Naive thymus-derived CD4-positive, alpha-beta T cell (primary cell): ENCODE measurements at regions not wholly inside any gene's neighbourhood (a gene's known extent, or its start where the extent isn't known, plus 50 kb on each side); places are given as distances from the start of the nearest gene placed in this dataset.
A peak's percentile ranks its signal among the peaks of the same experiment; 100 is the strongest.
"Not testable (repeated sequence)": the region's sequence is repeated elsewhere in the genome, so short reads cannot be mapped to it uniquely, and the experiment has no call there.

Experiments
- ATAC-seq: fragments of 150-1000 bp; cut with Tn5 transposase; 2 replicates; pipeline ENCODE4 v1.10.0; 2021; ENCODE audit warnings: mild to moderate bottlenecking, moderate library complexity
- CTCF ChIA-PET: fragments of 350-600 bp; sonication (Branson Sonifier 250); formaldehyde crosslinking; loops from one replicate; lab custom pipeline; 2021; ENCODE audit warnings: antibody characterized with exemption; lab: Charles Lee
- POLR2A ChIA-PET: fragments of 350-600 bp; sonication (Branson Sonifier 250); formaldehyde crosslinking; loops from one replicate; lab custom pipeline; 2021; ENCODE audit warnings: antibody characterized with exemption, inconsistent platforms; lab: Charles Lee
- DNase-seq, 9 donors: peaks; one replicate each; pipeline versions ENCODE4 v3.0.0 to v3.0.0-alpha.2; 2020 to 2022; ENCODE audit warnings: mixed read lengths in 1 of 9
- H3K27ac ChIP-seq: one replicate; pipeline ENCODE4 v1.7.0; 2013; ENCODE audit warnings: mild to moderate bottlenecking, low read depth, low read length, moderate library complexity
- H3K27me3 ChIP-seq, 2 donors: one replicate each; pipeline ENCODE4 v1.7.0; 2013; ENCODE audit warnings: low read length in 2 of 2, mild to moderate bottlenecking in 2 of 2, moderate library complexity in 2 of 2; ENCODE audit not compliant: control insufficient read depth in 2 of 2, insufficient read depth in 2 of 2
- H3K36me3 ChIP-seq, 3 experiments: 1 replicate in 2 of 3; 2 replicates in 1 of 3; pipeline ENCODE4 v1.7.0; 2013; ENCODE audit warnings: low read length in 3 of 3, mild to moderate bottlenecking in 3 of 3, moderate library complexity in 1 of 3; ENCODE audit not compliant: insufficient read depth in 3 of 3, control insufficient read depth in 2 of 3
- H3K4me1 ChIP-seq, 2 donors: one replicate each; pipeline ENCODE4 v1.7.0; 2013; ENCODE audit warnings: low read length in 2 of 2, mild to moderate bottlenecking in 2 of 2, moderate library complexity in 1 of 2; ENCODE audit not compliant: control insufficient read depth in 2 of 2, insufficient read depth in 2 of 2
- H3K4me3 ChIP-seq: 2 replicates; pipeline ENCODE4 v1.7.0; 2013; ENCODE audit warnings: mild to moderate bottlenecking, low read length
- H3K9me3 ChIP-seq, 3 experiments: 1 replicate in 2 of 3; 2 replicates in 1 of 3; pipeline ENCODE4 v1.7.0; 2013; ENCODE audit warnings: low read length in 3 of 3; ENCODE audit not compliant: control insufficient read depth in 2 of 3
- H3K27ac Mint-ChIP-seq, 9 donors: one replicate each; pipeline ENCODE4 v1.8.0; 2020 to 2022; ENCODE audit warnings: mixed read lengths in 9 of 9, mild to moderate bottlenecking in 8 of 9, moderate library complexity in 5 of 9, inconsistent platforms in 2 of 9
- H3K27me3 Mint-ChIP-seq, 5 donors: one replicate each; pipeline ENCODE4 v1.8.0; 2021 to 2022; ENCODE audit warnings: mixed read lengths in 5 of 5, mild to moderate bottlenecking in 1 of 5
- H3K36me3 Mint-ChIP-seq, 5 donors: one replicate each; pipeline ENCODE4 v1.8.0; 2020 to 2022; ENCODE audit warnings: mixed read lengths in 5 of 5, mild to moderate bottlenecking in 3 of 5, inconsistent platforms in 1 of 5
- H3K4me1 Mint-ChIP-seq, 7 donors: one replicate each; pipeline ENCODE4 v1.8.0; 2020 to 2022; ENCODE audit warnings: mixed read lengths in 7 of 7, mild to moderate bottlenecking in 3 of 7, inconsistent platforms in 1 of 7
- H3K4me3 Mint-ChIP-seq, 10 donors: one replicate each; pipeline ENCODE4 v1.8.0; 2020 to 2022; ENCODE audit warnings: mild to moderate bottlenecking in 10 of 10, mixed read lengths in 10 of 10, moderate library complexity in 6 of 10, inconsistent platforms in 2 of 10
- H3K9me3 Mint-ChIP-seq, 11 donors: one replicate each; pipeline ENCODE4 v1.8.0; 2020 to 2022; ENCODE audit warnings: mixed read lengths in 11 of 11, mild to moderate bottlenecking in 4 of 11, inconsistent platforms in 1 of 11, moderate library complexity in 1 of 11
- intact Hi-C, 2 donors: fragments of 100-400 bp; cut with micrococcal nuclease; formaldehyde crosslinking; loops; one replicate each; pipeline ENCODE4 v1.15.1; 2023

DNA sequence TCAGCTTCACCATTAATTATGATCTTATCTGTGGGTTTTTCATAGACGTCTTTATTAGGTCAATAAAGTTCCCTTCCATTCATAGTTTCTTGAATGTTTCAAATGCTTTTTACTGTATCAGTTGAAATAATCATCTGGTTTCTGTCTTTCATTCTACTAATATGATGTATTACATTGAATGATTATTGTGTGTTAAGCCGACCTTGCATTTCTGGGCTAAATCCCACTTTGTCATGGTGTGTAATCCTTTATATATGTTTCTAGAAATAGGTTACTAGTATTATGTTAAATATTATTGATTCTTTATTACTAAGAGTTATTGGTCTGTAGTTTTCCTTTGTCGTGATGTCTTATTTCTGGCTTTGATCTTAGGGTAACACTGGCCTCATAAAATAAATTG is 134.9 kb downstream of the FASLG start:
- no peaks in the 10 kb centered on the region for H3K9me3 Mint-ChIP-seq
- H3K4me3 Mint-ChIP-seq = no peak overlapping the region
- Histone ChIP-seq H3K36me3 (no peaks in the 10 kb centered on the region), H3K4me1 (no peaks in the 10 kb centered on the region), H3K27me3 (no peaks in the 10 kb centered on the region), H3K27ac (no peak overlapping the region), H3K9me3 (no peaks in the 10 kb centered on the region), H3K4me3 (no peak overlapping the region)
- POLR2A ChIA-PET = no interaction called here
- intact Hi-C loops = no loop called here
- H3K27ac Mint-ChIP-seq = no peak overlapping the region
- CTCF ChIA-PET = interaction anchor here (1.3 kb wide), 1 partner anchor 22 kb away, joined by 3 read pairs; no protein-coding TSS in a partner anchor
- peaks cover 0 to 15% (median 0%) of the 10 kb centered on the region in 5 donors for H3K27me3 Mint-ChIP-seq
- ATAC-seq (no peak), DNase-seq (no peak)
- peaks cover 0 to 3% (median 0%) of the 10 kb centered on the region in 7 donors for H3K4me1 Mint-ChIP-seq
- no peaks in the 10 kb centered on the region for H3K36me3 Mint-ChIP-seq

GRCh38 chr1:172795741-172796140 is 136.8 kb downstream of the FASLG start:
- peaks cover 0 to under 1% (median 0%) of the 10 kb centered on the region in 7 donors for H3K4me1 Mint-ChIP-seq
- H3K9me3 ChIP-seq = no peaks in the 10 kb centered on the region
- ATAC-seq = no peak

DNA sequence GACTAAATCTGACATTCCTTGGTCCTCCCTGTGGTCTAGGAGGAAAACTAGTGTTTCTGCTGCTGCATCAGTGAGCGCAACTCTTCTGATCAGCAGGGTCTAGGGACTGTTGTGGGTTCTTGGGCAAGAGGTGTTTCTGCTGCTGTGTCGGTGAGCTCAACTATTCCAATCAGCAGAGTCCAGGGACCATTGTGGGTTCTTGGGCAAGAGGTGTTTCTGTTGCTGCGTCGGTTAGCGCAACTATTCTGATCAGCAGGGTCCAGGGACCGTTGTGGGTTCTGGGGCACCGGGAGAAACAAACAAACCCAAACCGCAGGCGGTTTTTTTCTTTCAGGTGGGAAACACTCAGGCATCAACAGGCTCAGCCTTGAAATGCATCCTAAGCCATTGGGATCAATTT is 140.9 kb downstream of the FASLG start:
- POLR2A ChIA-PET, H3K4me3 ChIP-seq, H3K27ac ChIP-seq, H3K4me1 Mint-ChIP-seq, H3K27ac Mint-ChIP-seq, H3K4me3 Mint-ChIP-seq, H3K4me1 ChIP-seq, CTCF ChIA-PET, H3K9me3 ChIP-seq, intact Hi-C loops, H3K36me3 ChIP-seq, H3K27me3 Mint-ChIP-seq, DNase-seq, H3K27me3 ChIP-seq, ATAC-seq: not testable (repeated sequence)
- Mint-ChIP-seq H3K9me3 (peaks cover 0 to 22% (median 6%) of the 10 kb centered on the region in 11 donors), H3K36me3 (peaks cover 0 to 10% (median 8%) of the 10 kb centered on the region in 5 donors)

More at GRCh38 chr1:172795741-172796140, 136.8 kb downstream of the FASLG start:
- CTCF ChIA-PET = interaction anchor here (0.6 kb wide), 1 partner anchor 14 kb away, joined by 3 read pairs; no protein-coding TSS in a partner anchor
- no peak overlapping the region for H3K27ac Mint-ChIP-seq
- POLR2A ChIA-PET = interaction anchor here (1.1 kb wide), 1 partner anchor 8 kb away, joined by 4 read pairs; no protein-coding TSS in a partner anchor
- H3K4me3 Mint-ChIP-seq = no peak overlapping the region
- intact Hi-C loops = no loop called here
- no peak for DNase-seq
- H3K27me3 Mint-ChIP-seq = peaks cover 0 to 12% (median 0%) of the 10 kb centered on the region in 5 donors
- H3K9me3 Mint-ChIP-seq = no peaks in the 10 kb centered on the region
- H3K36me3 Mint-ChIP-seq = no peaks in the 10 kb centered on the region
- no peaks in the 10 kb centered on the region for H3K27me3 ChIP-seq
- H3K36me3 ChIP-seq = no peaks in the 10 kb centered on the region
- H3K27ac ChIP-seq = no peak overlapping the region
- H3K4me3 ChIP-seq = no peak overlapping the region
- H3K4me1 ChIP-seq = no peaks in the 10 kb centered on the region

DNA sequence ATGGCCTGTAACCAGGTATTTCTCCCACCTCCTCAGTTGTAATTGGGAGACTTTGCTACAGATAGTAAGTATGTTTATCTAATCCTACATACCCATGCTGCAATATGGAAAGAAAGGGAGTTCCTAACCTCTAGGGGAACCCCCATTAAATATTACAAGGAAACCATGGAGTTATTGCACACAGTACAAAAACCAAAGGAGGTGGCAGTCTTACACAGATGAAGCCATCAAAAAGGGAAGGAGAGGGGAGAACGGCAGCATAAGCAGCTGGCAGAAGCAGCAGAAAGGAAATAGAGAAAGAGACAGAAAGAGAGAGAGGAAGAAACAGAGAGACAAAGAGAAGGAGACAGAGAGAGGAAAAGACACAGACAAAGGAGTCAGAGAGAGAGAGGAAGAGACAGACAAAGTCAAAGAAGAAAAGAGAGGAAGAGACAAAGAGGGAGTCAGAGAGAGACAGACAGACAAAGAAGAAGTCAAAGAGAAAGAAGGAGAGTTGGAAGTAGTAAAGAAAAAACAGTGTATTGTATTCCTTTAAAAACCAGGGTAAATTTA is 142.9 kb downstream of the FASLG start:
- POLR2A ChIA-PET = no interaction called here
- CTCF ChIA-PET = no interaction called here
- no peaks in the 10 kb centered on the region for H3K4me1 ChIP-seq
- no peaks in the 10 kb centered on the region for H3K36me3 ChIP-seq
- ATAC-seq (no peak), DNase-seq (no peak)
- H3K4me3 ChIP-seq = no peak overlapping the region
- no peaks in the 10 kb centered on the region for H3K27me3 ChIP-seq
- Mint-ChIP-seq H3K4me1 (peaks cover 0 to 8% (median 6%) of the 10 kb centered on the region in 7 donors), H3K4me3 (no peak overlapping the region), H3K36me3 (peaks cover 0 to 10% (median 8%) of the 10 kb centered on the region in 5 donors), H3K27me3 (peaks cover 0 to 2% (median 0%) of the 10 kb centered on the region in 5 donors), H3K27ac (peak overlapping the region in 1 of 9 donors; percentile 25), H3K9me3 (peaks cover 0 to 25% (median 10%) of the 10 kb centered on the region in 11 donors)
- H3K27ac ChIP-seq = no peak overlapping the region
- no peaks in the 10 kb centered on the region for H3K9me3 ChIP-seq
- intact Hi-C loops = no loop called here

GRCh38 chr1:172809750-172810149 is 150.8 kb downstream of the FASLG start:
- peaks cover 2 to 12% (median 5%) of the 10 kb centered on the region in 5 donors for H3K36me3 Mint-ChIP-seq
- no peak for ATAC-seq
- CTCF ChIA-PET = interaction anchor here (0.7 kb wide), 1 partner anchor 14 kb away, joined by 3 read pairs; no protein-coding TSS in a partner anchor
- H3K27ac Mint-ChIP-seq = no peak overlapping the region
- Histone ChIP-seq H3K9me3 (no peaks in the 10 kb centered on the region), H3K27ac (no peak overlapping the region), H3K27me3 (no peaks in the 10 kb centered on the region), H3K4me1 (no peaks in the 10 kb centered on the region), H3K36me3 (no peaks in the 10 kb centered on the region), H3K4me3 (no peak overlapping the region)
- H3K4me3 Mint-ChIP-seq = no peak overlapping the region
- intact Hi-C loops = no loop called here
- peaks cover 0 to 17% (median 0%) of the 10 kb centered on the region in 5 donors for H3K27me3 Mint-ChIP-seq
- H3K9me3 Mint-ChIP-seq = peaks cover 0 to 23% (median 10%) of the 10 kb centered on the region in 11 donors
- POLR2A ChIA-PET = no interaction called here
- H3K4me1 Mint-ChIP-seq = peaks cover 0 to 5% (median 0%) of the 10 kb centered on the region in 7 donors
- no peak for DNase-seq

GRCh38 chr1:172810480-172811175 is 151.7 kb downstream of the FASLG start:
- H3K27ac ChIP-seq = no peak overlapping the region
- H3K9me3 Mint-ChIP-seq = peaks cover 0 to 31% (median 13%) of the 10 kb centered on the region in 11 donors
- no peak for ATAC-seq
- no peaks in the 10 kb centered on the region for H3K36me3 ChIP-seq
- no peaks in the 10 kb centered on the region for H3K9me3 ChIP-seq
- H3K4me1 ChIP-seq = no peaks in the 10 kb centered on the region
- no peak overlapping the region for H3K4me3 Mint-ChIP-seq
- no peak overlapping the region for H3K27ac Mint-ChIP-seq
- DNase-seq = no peak
- peaks cover 0 to 5% (median 0%) of the 10 kb centered on the region in 7 donors for H3K4me1 Mint-ChIP-seq
- H3K27me3 Mint-ChIP-seq = peaks cover 0 to 17% (median 0%) of the 10 kb centered on the region in 5 donors
- peaks cover 5 to 17% (median 13%) of the 10 kb centered on the region in 5 donors for H3K36me3 Mint-ChIP-seq
- H3K4me3 ChIP-seq = no peak overlapping the region
- H3K27me3 ChIP-seq = no peaks in the 10 kb centered on the region
- ChIA-PET CTCF (no interaction called here), POLR2A (no interaction called here)
- intact Hi-C loops = no loop called here
